Astrocyte (in vitro differentiated cells and primary cell): ENCODE measurements at regions not wholly inside any gene's neighbourhood (a gene's known extent, or its start where the extent isn't known, plus 50 kb on each side); places are given as distances from the start of the nearest gene placed in this dataset.

Source experiments
- DNase-seq: peaks from one replicate; pipeline ENCODE4 v3.0.0-alpha.2; 2010; ENCODE audit warnings: low read depth
- FAIRE-seq: peaks from 2 replicates; lab custom pipeline; 2011; peaks lifted over from hg19 to GRCh38; lab: Jason Lieb, UNC
- H2AFZ ChIP-seq: 2 replicates; pipeline ENCODE4 v1.6.0; 2012; ENCODE audit warnings: low read depth, low read length, inconsistent platforms
- H3K27ac ChIP-seq: 2 replicates; pipeline ENCODE4 v1.5.1; 2011; ENCODE audit warnings: low read depth, low read length, inconsistent platforms
- H3K27me3 ChIP-seq: 2 replicates; pipeline ENCODE4 v1.6.0; 2011; ENCODE audit warnings: low read length, inconsistent platforms; ENCODE audit not compliant: insufficient read depth
- H3K36me3 ChIP-seq: 2 replicates; pipeline ENCODE4 v1.5.1; 2011; ENCODE audit warnings: low read length, inconsistent platforms; ENCODE audit not compliant: insufficient read depth
- H3K4me1 ChIP-seq: 2 replicates; pipeline ENCODE4 v1.5.1; 2011; ENCODE audit warnings: low read length, inconsistent platforms; ENCODE audit not compliant: insufficient read depth
- H3K4me2 ChIP-seq: 2 replicates; pipeline ENCODE4 v1.6.0; 2012; ENCODE audit warnings: low read length, inconsistent platforms
- H3K4me3 ChIP-seq: 2 replicates; pipeline ENCODE4 v1.5.1; 2011; ENCODE audit warnings: low read depth, mild to moderate bottlenecking, low read length, inconsistent platforms; ENCODE audit not compliant: insufficient read depth
- H3K79me2 ChIP-seq: 2 replicates; pipeline ENCODE4 v1.6.0; 2012; ENCODE audit warnings: mild to moderate bottlenecking, low read length, inconsistent platforms; ENCODE audit not compliant: insufficient read depth
- H3K9ac ChIP-seq: 2 replicates; pipeline ENCODE4 v1.6.0; 2012; ENCODE audit warnings: mild to moderate bottlenecking, low read length, inconsistent platforms
- H3K9me3 ChIP-seq: 2 replicates; pipeline ENCODE4 v1.5.1; 2012; ENCODE audit warnings: low read depth, mild to moderate bottlenecking, low read length, inconsistent platforms; ENCODE audit not compliant: insufficient read depth
- H4K20me1 ChIP-seq: 2 replicates; pipeline ENCODE4 v1.6.0; 2012; ENCODE audit warnings: low read length, inconsistent platforms; ENCODE audit not compliant: insufficient read depth
- H3K27ac Mint-ChIP-seq: one replicate; pipeline ENCODE4 v1.8.0; 2021; ENCODE audit warnings: mild to moderate bottlenecking, mixed read lengths; ENCODE audit not compliant: unreplicated experiment
- H3K27me3 Mint-ChIP-seq: one replicate; pipeline ENCODE4 v1.8.0; 2021; ENCODE audit warnings: low read depth, mixed read lengths; ENCODE audit not compliant: unreplicated experiment
- H3K36me3 Mint-ChIP-seq: one replicate; pipeline ENCODE4 v1.8.0; 2021; ENCODE audit warnings: low read depth, mixed read lengths; ENCODE audit not compliant: unreplicated experiment
- H3K4me1 Mint-ChIP-seq: one replicate; pipeline ENCODE4 v1.8.0; 2021; ENCODE audit warnings: low read depth, mixed read lengths; ENCODE audit not compliant: unreplicated experiment
- H3K4me3 Mint-ChIP-seq: one replicate; pipeline ENCODE4 v1.8.0; 2021; ENCODE audit warnings: mild to moderate bottlenecking, moderate library complexity, mixed read lengths; ENCODE audit not compliant: unreplicated experiment
- H3K9me3 Mint-ChIP-seq: one replicate; pipeline ENCODE4 v1.8.0; 2021; ENCODE audit warnings: mild to moderate bottlenecking, mixed read lengths; ENCODE audit not compliant: unreplicated experiment
- CTCF ChIP-seq: IDR thresholded peaks from 2 replicates; pipeline ENCODE4 v1.5.1; 2011; ENCODE audit warnings: low read depth, mild to moderate bottlenecking, inconsistent platforms, low read length, moderate library complexity; ENCODE audit not compliant: insufficient read depth
- EZH2 ChIP-seq: IDR thresholded peaks from 2 replicates; pipeline ENCODE4 v1.6.1; 2012; ENCODE audit warnings: mild to moderate bottlenecking, low read length, inconsistent platforms; ENCODE audit not compliant: insufficient read depth

GRCh38 chr3:25015599-25015998 lies 412.5 kb upstream of the RARB start:
- Histone ChIP-seq H3K9me3 (no peaks in the 10 kb centered on the region), H3K9ac (no peak overlapping the region), H3K4me3 (no peak overlapping the region), H3K4me1 (no peaks in the 10 kb centered on the region), H3K27me3 (no peaks in the 10 kb centered on the region), H4K20me1 (no peaks in the 10 kb centered on the region), H2AFZ (no peak overlapping the region), H3K4me2 (no peak overlapping the region), H3K79me2 (no peaks in the 10 kb centered on the region), H3K27ac (no peak overlapping the region), H3K36me3 (no peaks in the 10 kb centered on the region)
- H3K4me1 Mint-ChIP-seq, result no peaks in the 10 kb centered on the region
- H3K27ac Mint-ChIP-seq, result no peak overlapping the region
- H3K9me3 Mint-ChIP-seq, result no peaks in the 10 kb centered on the region
- H3K4me3 Mint-ChIP-seq, result no peak overlapping the region
- no peaks in the 10 kb centered on the region for H3K36me3 Mint-ChIP-seq
- TF ChIP-seq EZH2 (no peak), CTCF (no peak)
- no peaks in the 10 kb centered on the region for H3K27me3 Mint-ChIP-seq
- DNase-seq, result no peak
- no peak for FAIRE-seq

DNA sequence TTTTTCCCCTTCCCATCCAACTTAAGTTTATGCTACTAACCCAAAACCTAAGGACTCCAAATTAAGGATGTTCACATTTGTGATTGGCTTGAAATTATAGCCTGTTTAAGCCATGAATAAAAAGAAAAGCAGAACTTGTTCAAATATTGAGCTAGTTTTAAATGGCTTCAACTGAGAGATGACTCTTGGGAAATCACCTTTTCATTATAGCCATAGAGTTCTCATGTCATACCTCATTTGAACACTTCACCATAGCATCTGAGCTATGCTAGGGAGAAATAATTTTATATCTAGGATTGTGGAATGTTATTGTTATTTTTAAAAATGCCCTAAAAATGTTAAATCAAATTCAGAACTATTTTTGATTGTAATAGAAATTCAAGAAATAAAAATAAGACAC lies 409.2 kb upstream of the RARB start:
- H3K4me1 Mint-ChIP-seq, result no peaks in the 10 kb centered on the region
- Histone ChIP-seq H3K79me2 (no peaks in the 10 kb centered on the region), H3K4me2 (no peak overlapping the region), H3K4me3 (no peak overlapping the region), H3K4me1 (no peaks in the 10 kb centered on the region), H3K36me3 (no peaks in the 10 kb centered on the region), H3K27me3 (no peaks in the 10 kb centered on the region), H4K20me1 (no peaks in the 10 kb centered on the region), H3K9me3 (no peaks in the 10 kb centered on the region), H2AFZ (no peak overlapping the region), H3K27ac (no peak overlapping the region), H3K9ac (no peak overlapping the region)
- H3K36me3 Mint-ChIP-seq, result no peaks in the 10 kb centered on the region
- FAIRE-seq (no peak), DNase-seq (no peak)
- no peak for TF ChIP-seq EZH2
- no peak for TF ChIP-seq CTCF
- H3K9me3 Mint-ChIP-seq, result no peaks in the 10 kb centered on the region
- no peak overlapping the region for H3K27ac Mint-ChIP-seq
- no peaks in the 10 kb centered on the region for H3K27me3 Mint-ChIP-seq
- H3K4me3 Mint-ChIP-seq, result no peak overlapping the region

GRCh38 chr3:25019506-25019905 lies 408.6 kb upstream of the RARB start:
- H3K27ac Mint-ChIP-seq, result no peak overlapping the region
- no peak for FAIRE-seq
- no peak overlapping the region for H2AFZ ChIP-seq
- no peak overlapping the region for H3K27ac ChIP-seq
- no peaks in the 10 kb centered on the region for H3K36me3 Mint-ChIP-seq
- H3K9ac ChIP-seq, result no peak overlapping the region
- H3K79me2 ChIP-seq, result no peaks in the 10 kb centered on the region
- H3K4me3 Mint-ChIP-seq, result no peak overlapping the region
- no peaks in the 10 kb centered on the region for H3K9me3 Mint-ChIP-seq
- no peaks in the 10 kb centered on the region for H3K36me3 ChIP-seq
- H3K4me3 ChIP-seq, result no peak overlapping the region
- no peaks in the 10 kb centered on the region for H3K4me1 ChIP-seq
- H3K4me1 Mint-ChIP-seq, result no peaks in the 10 kb centered on the region
- H3K9me3 ChIP-seq, result no peaks in the 10 kb centered on the region
- no peak for TF ChIP-seq CTCF
- no peak for TF ChIP-seq EZH2
- no peaks in the 10 kb centered on the region for H3K27me3 ChIP-seq
- H3K27me3 Mint-ChIP-seq, result no peaks in the 10 kb centered on the region
- no peak overlapping the region for H3K4me2 ChIP-seq
- no peak for DNase-seq
- H4K20me1 ChIP-seq, result no peaks in the 10 kb centered on the region
